HEK293 (cell line): ENCODE measurements at regions not wholly inside any gene's neighbourhood (a gene's known extent, or its start where the extent isn't known, plus 50 kb on each side); places are given as distances from the start of the nearest gene placed in this dataset.

ENCODE experiments used
- CTCF ChIA-PET: fragments of 350-600 bp; formaldehyde crosslinking; extraction: SDS; loops from one replicate; lab custom pipeline; 2021; ENCODE audit warnings: antibody characterized with exemption; lab: Yijun Ruan, JAX
- POLR2A ChIA-PET: fragments of 300-600 bp; formaldehyde crosslinking; extraction: SDS; loops from one replicate; lab custom pipeline; 2020; ENCODE audit warnings: antibody characterized with exemption, inconsistent platforms; lab: Yijun Ruan, JAX
- H3K27ac ChIP-seq: fragments of 200-500 bp; sonication (Bioruptor generic); 2 replicates; pipeline ENCODE4 v1.5.1; 2014; ENCODE audit warnings: low read depth, low read length, control low read depth, inconsistent platforms; ENCODE audit errors: extremely low read depth
- H3K36me3 ChIP-seq, 2 experiments: fragments of 200-500 bp in 1 of 2; sonication (Bioruptor generic) in 1 of 2; 1 replicate in 1 of 2; 2 replicates in 1 of 2; pipeline ENCODE4 v1.5.1; 2014 to 2017; ENCODE audit warnings: inconsistent platforms in 2 of 2, low read length in 2 of 2; ENCODE audit not compliant: control insufficient read depth in 2 of 2, insufficient read depth in 1 of 2
- H3K4me1 ChIP-seq: fragments of 200-500 bp; sonication (Bioruptor generic); 2 replicates; pipeline ENCODE4 v1.5.1; 2014; ENCODE audit warnings: mild to moderate bottlenecking, low read length, inconsistent platforms; ENCODE audit not compliant: control insufficient read depth, insufficient read depth
- H3K4me3 ChIP-seq: 2 replicates; pipeline ENCODE4 v1.5.1; 2011; ENCODE audit warnings: low read depth, mild to moderate bottlenecking, control low read depth, low read length, moderate library complexity
- H3K9me3 ChIP-seq: fragments of 200-500 bp; sonication (Bioruptor generic); 2 replicates; pipeline ENCODE4 v1.5.1; 2014; ENCODE audit warnings: low read depth, low read length, inconsistent platforms; ENCODE audit not compliant: control insufficient read depth, insufficient read depth
- CTCF ChIP-seq: fragments of 450-650 bp; formaldehyde crosslinking; IDR thresholded peaks from 2 replicates; pipeline ENCODE4 v1.5.1; 2016; ENCODE audit warnings: missing biosample characterization, missing genetic modification characterization
- EGR2 ChIP-seq: fragments of 450-650 bp; formaldehyde crosslinking; IDR thresholded peaks from 2 replicates; pipeline ENCODE4 v1.5.1; 2016; ENCODE audit warnings: low read depth, missing biosample characterization, missing genetic modification characterization
- SCRT1 ChIP-seq: fragments of 450-650 bp; formaldehyde crosslinking; IDR thresholded peaks from 2 replicates; pipeline ENCODE4 v1.5.1; 2016; ENCODE audit warnings: missing biosample characterization, missing genetic modification characterization, borderline replicate concordance
- YY1 ChIP-seq: fragments of 450-650 bp; formaldehyde crosslinking; IDR thresholded peaks from 2 replicates; pipeline ENCODE4 v1.5.1; 2018; ENCODE audit warnings: missing biosample characterization, missing genetic modification characterization
- ZIC2 ChIP-seq: fragments of 450-650 bp; formaldehyde crosslinking; IDR thresholded peaks from 2 replicates; pipeline ENCODE4 v1.5.1; 2016; ENCODE audit warnings: missing biosample characterization, missing genetic modification characterization
- ZNF146 ChIP-seq: fragments of 450-650 bp; formaldehyde crosslinking; IDR thresholded peaks from 2 replicates; pipeline ENCODE4 v1.5.1; 2016; ENCODE audit warnings: missing biosample characterization, missing genetic modification characterization
- ZNF157 ChIP-seq: fragments of 450-650 bp; formaldehyde crosslinking; IDR thresholded peaks from 2 replicates; pipeline ENCODE4 v1.5.1; 2016; ENCODE audit warnings: missing biosample characterization, missing genetic modification characterization
- ZNF24 ChIP-seq: fragments of 450-650 bp; formaldehyde crosslinking; IDR thresholded peaks from 2 replicates; pipeline ENCODE4 v1.5.1; 2016; ENCODE audit warnings: missing biosample characterization, missing genetic modification characterization
- ZNF366 ChIP-seq: fragments of 450-650 bp; formaldehyde crosslinking; conservative IDR thresholded peaks from 2 replicates; pipeline ENCODE4 v1.5.1; 2016; ENCODE audit warnings: missing biosample characterization, missing genetic modification characterization
- ZNF398 ChIP-seq: fragments of 450-650 bp; formaldehyde crosslinking; IDR thresholded peaks from 2 replicates; pipeline ENCODE4 v1.5.1; 2017; ENCODE audit warnings: missing biosample characterization, missing genetic modification characterization
- ZNF416 ChIP-seq: fragments of 450-650 bp; formaldehyde crosslinking; IDR thresholded peaks from 2 replicates; pipeline ENCODE4 v1.5.1; 2016; ENCODE audit warnings: missing biosample characterization, missing genetic modification characterization
- ZNF423 ChIP-seq: fragments of 450-650 bp; formaldehyde crosslinking; IDR thresholded peaks from 2 replicates; pipeline ENCODE4 v1.5.1; 2016; ENCODE audit warnings: missing biosample characterization, missing genetic modification characterization
- ZNF449 ChIP-seq: fragments of 450-650 bp; formaldehyde crosslinking; IDR thresholded peaks from 2 replicates; pipeline ENCODE4 v1.5.1; 2017; ENCODE audit warnings: missing biosample characterization, mild to moderate bottlenecking, missing genetic modification characterization, moderate library complexity
- ZNF510 ChIP-seq: fragments of 450-650 bp; formaldehyde crosslinking; IDR thresholded peaks from 2 replicates; pipeline ENCODE4 v1.5.1; 2018; ENCODE audit warnings: mild to moderate bottlenecking, missing genetic modification characterization, missing biosample characterization; ENCODE audit not compliant: insufficient replicate concordance
- ZNF521 ChIP-seq: fragments of 450-650 bp; formaldehyde crosslinking; IDR thresholded peaks from 2 replicates; pipeline ENCODE4 v1.5.1; 2017; ENCODE audit warnings: missing biosample characterization, mild to moderate bottlenecking, missing genetic modification characterization
- ZNF548 ChIP-seq: fragments of 450-650 bp; formaldehyde crosslinking; IDR thresholded peaks from 2 replicates; pipeline ENCODE4 v1.5.1; 2016; ENCODE audit warnings: missing biosample characterization, missing genetic modification characterization
- ZNF837 ChIP-seq: fragments of 450-650 bp; formaldehyde crosslinking; IDR thresholded peaks from 2 replicates; pipeline ENCODE4 v1.5.1; 2016; ENCODE audit warnings: missing biosample characterization, missing genetic modification characterization
- TF ChIP-seq, protein P1 (sequence below): fragments of 450-650 bp; formaldehyde crosslinking; IDR thresholded peaks from 2 replicates; pipeline ENCODE4 v1.5.1; 2016; ENCODE audit warnings: missing biosample characterization, missing genetic modification characterization
- TF ChIP-seq, protein P2 (sequence below): fragments of 450-650 bp; formaldehyde crosslinking; optimal IDR thresholded peaks from 2 replicates; pipeline ENCODE3; 2016; ENCODE audit warnings: missing biosample characterization, mild to moderate bottlenecking, missing genetic modification characterization
- TF ChIP-seq, protein P3 (sequence below): fragments of 450-650 bp; formaldehyde crosslinking; IDR thresholded peaks from 2 replicates; pipeline ENCODE4 v1.5.1; 2016; ENCODE audit warnings: missing biosample characterization, missing genetic modification characterization
- TF ChIP-seq, protein P4 (sequence below): fragments of 450-650 bp; formaldehyde crosslinking; IDR thresholded peaks from 2 replicates; pipeline ENCODE4 v1.5.1; 2016; ENCODE audit warnings: missing biosample characterization, missing genetic modification characterization

GRCh38 chr2:184338771-184339170 lies 259.6 kb upstream of the ZNF804A start (continued):
- TF ChIP-seq, protein P1, sequence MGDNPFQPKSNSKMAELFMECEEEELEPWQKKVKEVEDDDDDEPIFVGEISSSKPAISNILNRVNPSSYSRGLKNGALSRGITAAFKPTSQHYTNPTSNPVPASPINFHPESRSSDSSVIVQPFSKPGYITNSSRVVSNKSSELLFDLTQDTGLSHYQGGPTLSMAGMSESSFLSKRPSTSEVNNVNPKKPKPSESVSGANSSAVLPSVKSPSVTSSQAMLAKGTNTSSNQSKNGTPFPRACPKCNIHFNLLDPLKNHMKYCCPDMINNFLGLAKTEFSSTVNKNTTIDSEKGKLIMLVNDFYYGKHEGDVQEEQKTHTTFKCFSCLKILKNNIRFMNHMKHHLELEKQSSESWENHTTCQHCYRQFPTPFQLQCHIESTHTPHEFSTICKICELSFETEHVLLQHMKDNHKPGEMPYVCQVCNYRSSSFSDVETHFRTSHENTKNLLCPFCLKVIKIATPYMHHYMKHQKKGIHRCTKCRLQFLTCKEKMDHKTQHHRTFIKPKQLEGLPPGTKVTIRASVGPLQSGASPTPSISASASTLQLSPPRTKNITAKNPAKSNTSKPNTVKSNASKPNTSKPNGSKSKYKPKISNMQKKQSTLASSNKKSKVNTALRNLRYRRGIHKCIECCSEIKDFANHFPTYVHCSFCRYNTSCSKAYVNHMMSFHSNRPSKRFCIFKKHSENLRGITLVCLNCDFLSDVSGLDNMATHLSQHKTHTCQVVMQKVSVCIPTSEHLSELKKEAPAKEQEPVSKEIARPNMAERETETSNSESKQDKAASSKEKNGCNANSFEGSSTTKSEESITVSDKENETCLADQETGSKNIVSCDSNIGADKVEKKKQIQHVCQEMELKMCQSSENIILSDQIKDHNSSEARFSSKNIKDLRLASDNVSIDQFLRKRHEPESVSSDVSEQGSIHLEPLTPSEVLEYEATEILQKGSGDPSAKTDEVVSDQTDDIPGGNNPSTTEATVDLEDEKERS: no peak
- TF ChIP-seq, protein P2, sequence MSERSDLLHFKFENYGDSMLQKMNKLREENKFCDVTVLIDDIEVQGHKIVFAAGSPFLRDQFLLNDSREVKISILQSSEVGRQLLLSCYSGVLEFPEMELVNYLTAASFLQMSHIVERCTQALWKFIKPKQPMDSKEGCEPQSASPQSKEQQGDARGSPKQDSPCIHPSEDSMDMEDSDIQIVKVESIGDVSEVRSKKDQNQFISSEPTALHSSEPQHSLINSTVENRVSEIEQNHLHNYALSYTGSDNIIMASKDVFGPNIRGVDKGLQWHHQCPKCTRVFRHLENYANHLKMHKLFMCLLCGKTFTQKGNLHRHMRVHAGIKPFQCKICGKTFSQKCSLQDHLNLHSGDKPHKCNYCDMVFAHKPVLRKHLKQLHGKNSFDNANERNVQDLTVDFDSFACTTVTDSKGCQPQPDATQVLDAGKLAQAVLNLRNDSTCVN (tag by site-specific recombination): no peak
- no peak for TF ChIP-seq ZNF837 (tag by site-specific recombination)

DNA sequence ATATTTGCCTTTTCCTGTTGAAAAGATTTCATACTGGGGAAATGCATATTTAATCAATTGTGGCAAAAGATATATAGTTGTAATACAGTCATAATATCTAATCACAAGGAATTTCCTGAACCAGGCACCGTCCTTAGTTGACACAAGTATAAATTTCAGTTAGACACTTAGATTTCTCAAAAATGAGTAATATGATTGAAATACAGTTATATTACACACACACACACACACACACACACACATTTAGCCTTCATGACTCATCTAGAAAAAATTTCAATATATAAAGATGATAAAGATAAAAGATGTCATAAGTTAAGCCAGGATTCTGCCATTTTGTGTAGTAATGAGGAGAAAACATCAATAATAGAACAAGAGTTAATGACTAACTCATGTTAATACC lies 258.4 kb upstream of the ZNF804A start:
- CTCF ChIA-PET: no interaction called here
- no peaks in the 10 kb centered on the region for H3K9me3 ChIP-seq
- POLR2A ChIA-PET: no interaction called here
- no peak overlapping the region for H3K4me3 ChIP-seq
- no peaks in the 10 kb centered on the region for H3K4me1 ChIP-seq
- TF ChIP-seq EGR2 (tag by site-specific recombination) (no peak), ZNF366 (no peak), ZNF548 (tag by site-specific recombination) (no peak), ZIC2 (tag by site-specific recombination) (no peak), ZNF398 (no peak), ZNF449 (no peak), ZNF423 (tag by site-specific recombination) (no peak), ZNF146 (tag by site-specific recombination) (no peak), ZNF521 (tag by site-specific recombination) (no peak), ZNF510 (no peak), ZNF416 (tag by site-specific recombination) (no peak), SCRT1 (tag by site-specific recombination) (no peak), YY1 (tag by site-specific recombination) (no peak), ZNF24 (tag by site-specific recombination) (no peak), ZNF157 (tag by site-specific recombination) (no peak), CTCF (no peak)
- TF ChIP-seq, protein P3, sequence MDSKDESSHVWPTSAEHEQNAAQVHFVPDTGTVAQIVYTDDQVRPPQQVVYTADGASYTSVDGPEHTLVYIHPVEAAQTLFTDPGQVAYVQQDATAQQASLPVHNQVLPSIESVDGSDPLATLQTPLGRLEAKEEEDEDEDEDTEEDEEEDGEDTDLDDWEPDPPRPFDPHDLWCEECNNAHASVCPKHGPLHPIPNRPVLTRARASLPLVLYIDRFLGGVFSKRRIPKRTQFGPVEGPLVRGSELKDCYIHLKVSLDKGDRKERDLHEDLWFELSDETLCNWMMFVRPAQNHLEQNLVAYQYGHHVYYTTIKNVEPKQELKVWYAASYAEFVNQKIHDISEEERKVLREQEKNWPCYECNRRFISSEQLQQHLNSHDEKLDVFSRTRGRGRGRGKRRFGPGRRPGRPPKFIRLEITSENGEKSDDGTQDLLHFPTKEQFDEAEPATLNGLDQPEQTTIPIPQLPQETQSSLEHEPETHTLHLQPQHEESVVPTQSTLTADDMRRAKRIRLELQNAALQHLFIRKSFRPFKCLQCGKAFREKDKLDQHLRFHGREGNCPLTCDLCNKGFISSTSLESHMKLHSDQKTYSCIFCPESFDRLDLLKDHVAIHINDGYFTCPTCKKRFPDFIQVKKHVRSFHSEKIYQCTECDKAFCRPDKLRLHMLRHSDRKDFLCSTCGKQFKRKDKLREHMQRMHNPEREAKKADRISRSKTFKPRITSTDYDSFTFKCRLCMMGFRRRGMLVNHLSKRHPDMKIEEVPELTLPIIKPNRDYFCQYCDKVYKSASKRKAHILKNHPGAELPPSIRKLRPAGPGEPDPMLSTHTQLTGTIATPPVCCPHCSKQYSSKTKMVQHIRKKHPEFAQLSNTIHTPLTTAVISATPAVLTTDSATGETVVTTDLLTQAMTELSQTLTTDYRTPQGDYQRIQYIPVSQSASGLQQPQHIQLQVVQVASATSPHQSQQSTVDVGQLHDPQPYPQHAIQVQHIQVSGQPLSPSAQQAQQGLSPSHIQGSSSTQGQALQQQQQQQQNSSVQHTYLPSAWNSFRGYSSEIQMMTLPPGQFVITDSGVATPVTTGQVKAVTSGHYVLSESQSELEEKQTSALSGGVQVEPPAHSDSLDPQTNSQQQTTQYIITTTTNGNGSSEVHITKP: no peak
- TF ChIP-seq, protein P4, sequence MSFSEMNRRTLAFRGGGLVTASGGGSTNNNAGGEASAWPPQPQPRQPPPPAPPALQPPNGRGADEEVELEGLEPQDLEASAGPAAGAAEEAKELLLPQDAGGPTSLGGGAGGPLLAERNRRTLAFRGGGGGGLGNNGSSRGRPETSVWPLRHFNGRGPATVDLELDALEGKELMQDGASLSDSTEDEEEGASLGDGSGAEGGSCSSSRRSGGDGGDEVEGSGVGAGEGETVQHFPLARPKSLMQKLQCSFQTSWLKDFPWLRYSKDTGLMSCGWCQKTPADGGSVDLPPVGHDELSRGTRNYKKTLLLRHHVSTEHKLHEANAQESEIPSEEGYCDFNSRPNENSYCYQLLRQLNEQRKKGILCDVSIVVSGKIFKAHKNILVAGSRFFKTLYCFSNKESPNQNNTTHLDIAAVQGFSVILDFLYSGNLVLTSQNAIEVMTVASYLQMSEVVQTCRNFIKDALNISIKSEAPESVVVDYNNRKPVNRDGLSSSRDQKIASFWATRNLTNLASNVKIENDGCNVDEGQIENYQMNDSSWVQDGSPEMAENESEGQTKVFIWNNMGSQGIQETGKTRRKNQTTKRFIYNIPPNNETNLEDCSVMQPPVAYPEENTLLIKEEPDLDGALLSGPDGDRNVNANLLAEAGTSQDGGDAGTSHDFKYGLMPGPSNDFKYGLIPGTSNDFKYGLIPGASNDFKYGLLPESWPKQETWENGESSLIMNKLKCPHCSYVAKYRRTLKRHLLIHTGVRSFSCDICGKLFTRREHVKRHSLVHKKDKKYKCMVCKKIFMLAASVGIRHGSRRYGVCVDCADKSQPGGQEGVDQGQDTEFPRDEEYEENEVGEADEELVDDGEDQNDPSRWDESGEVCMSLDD (tag by site-specific recombination): no peak
- TF ChIP-seq, all 188 proteins: peak for 0
- Histone ChIP-seq H3K36me3 (no peaks in the 10 kb centered on the region), H3K27ac (no peak overlapping the region)
